ENCODE measurements at regions not wholly inside any gene's neighbourhood (a gene's known extent, or its start where the extent isn't known, plus 50 kb on each side); places are given as distances from the start of the nearest gene placed in this dataset.

DNA sequence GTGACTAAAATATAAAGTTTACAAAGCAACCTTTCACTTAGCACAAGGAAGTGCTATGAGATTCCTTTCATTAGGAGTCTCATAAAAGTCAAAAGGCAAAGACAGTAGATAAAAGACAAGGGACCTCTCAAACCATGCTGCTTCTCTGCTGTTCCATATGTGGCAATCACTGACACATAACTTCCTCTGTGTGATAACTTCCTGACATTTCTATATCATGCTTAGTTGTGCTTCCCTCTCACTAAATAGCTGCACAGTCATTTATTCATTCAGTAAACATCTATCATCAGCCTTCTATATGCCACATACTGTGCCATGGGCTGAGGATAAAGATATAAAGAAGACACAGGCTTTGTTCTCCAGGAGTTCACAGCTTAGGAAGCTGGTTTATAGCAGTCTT, 214.8 kb upstream of the GRIK2 start:
- TF ChIP-seq, protein P1, sequence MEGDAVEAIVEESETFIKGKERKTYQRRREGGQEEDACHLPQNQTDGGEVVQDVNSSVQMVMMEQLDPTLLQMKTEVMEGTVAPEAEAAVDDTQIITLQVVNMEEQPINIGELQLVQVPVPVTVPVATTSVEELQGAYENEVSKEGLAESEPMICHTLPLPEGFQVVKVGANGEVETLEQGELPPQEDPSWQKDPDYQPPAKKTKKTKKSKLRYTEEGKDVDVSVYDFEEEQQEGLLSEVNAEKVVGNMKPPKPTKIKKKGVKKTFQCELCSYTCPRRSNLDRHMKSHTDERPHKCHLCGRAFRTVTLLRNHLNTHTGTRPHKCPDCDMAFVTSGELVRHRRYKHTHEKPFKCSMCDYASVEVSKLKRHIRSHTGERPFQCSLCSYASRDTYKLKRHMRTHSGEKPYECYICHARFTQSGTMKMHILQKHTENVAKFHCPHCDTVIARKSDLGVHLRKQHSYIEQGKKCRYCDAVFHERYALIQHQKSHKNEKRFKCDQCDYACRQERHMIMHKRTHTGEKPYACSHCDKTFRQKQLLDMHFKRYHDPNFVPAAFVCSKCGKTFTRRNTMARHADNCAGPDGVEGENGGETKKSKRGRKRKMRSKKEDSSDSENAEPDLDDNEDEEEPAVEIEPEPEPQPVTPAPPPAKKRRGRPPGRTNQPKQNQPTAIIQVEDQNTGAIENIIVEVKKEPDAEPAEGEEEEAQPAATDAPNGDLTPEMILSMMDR (IDR thresholded peaks at IDR 0.05): no peak
- no peak for TF ChIP-seq POLR2A (IDR thresholded peaks at IDR 0.05)

Measured in lower leg skin (tissue), 3 donors.